GM19023 (cell line): ENCODE measurements at regions not wholly inside any gene's neighbourhood (a gene's known extent, or its start where the extent isn't known, plus 50 kb on each side); places are given as distances from the start of the nearest gene placed in this dataset.
"Not testable (repeated sequence)": the region's sequence is repeated elsewhere in the genome, so short reads cannot be mapped to it uniquely, and the experiment has no call there.

Experiments used
- ATAC-seq: cut with Tn5 transposase; IDR thresholded peaks from one replicate; pipeline ENCODE4 v1.9.1; 2021; ENCODE audit warnings: mild to moderate bottlenecking, moderate library complexity; ENCODE audit not compliant: unreplicated experiment

- ATAC-seq: no peak
These were observed 309.3 kb downstream of the C16orf95 start for GRCh38 chr16:87007907-87008306.

DNA sequence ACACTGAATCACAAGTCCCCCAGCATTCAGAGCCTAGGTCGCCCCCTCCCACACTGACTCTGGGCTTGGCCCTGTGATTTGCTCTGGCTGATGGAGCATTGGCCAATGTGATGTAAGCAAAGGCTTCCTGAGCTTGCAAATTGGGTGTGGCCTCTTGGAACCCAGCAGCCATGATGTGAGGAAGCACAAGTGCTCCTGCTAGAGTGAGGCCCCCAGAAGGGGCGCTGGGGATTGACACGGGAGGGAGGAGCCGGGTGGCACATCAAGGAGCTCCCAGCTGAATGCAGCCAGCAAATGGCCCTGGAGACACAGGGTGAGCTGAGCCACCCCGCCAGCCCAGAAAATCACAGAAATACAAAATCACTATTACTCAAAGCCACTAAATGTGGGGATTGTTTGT is 308.5 kb downstream of the C16orf95 start:
- no peak for ATAC-seq

- ATAC-seq: no peak
These were observed 303.9 kb downstream of the C16orf95 start for GRCh38 chr16:87012954-87013938.

DNA sequence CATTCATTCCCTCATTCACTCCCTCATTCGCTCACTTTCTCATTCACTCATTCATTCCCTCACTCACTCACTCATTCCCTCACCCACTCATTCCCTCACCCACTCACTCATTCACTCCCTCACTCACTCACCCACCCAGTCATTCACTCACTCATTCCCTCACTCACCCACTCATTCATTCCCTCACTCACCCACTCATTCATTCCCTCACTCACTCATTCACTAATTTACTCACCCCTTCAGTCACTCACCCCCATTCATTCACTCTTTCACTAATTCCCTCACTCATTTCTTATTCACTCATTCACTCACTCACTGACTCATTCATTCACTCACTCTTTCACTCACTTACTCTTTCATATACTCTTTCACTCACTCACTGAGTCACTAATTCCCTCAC is 303.1 kb downstream of the C16orf95 start:
- no peak for ATAC-seq

- no peak for ATAC-seq
These were observed 302.2 kb downstream of the C16orf95 start for GRCh38 chr16:87015021-87015420.

DNA sequence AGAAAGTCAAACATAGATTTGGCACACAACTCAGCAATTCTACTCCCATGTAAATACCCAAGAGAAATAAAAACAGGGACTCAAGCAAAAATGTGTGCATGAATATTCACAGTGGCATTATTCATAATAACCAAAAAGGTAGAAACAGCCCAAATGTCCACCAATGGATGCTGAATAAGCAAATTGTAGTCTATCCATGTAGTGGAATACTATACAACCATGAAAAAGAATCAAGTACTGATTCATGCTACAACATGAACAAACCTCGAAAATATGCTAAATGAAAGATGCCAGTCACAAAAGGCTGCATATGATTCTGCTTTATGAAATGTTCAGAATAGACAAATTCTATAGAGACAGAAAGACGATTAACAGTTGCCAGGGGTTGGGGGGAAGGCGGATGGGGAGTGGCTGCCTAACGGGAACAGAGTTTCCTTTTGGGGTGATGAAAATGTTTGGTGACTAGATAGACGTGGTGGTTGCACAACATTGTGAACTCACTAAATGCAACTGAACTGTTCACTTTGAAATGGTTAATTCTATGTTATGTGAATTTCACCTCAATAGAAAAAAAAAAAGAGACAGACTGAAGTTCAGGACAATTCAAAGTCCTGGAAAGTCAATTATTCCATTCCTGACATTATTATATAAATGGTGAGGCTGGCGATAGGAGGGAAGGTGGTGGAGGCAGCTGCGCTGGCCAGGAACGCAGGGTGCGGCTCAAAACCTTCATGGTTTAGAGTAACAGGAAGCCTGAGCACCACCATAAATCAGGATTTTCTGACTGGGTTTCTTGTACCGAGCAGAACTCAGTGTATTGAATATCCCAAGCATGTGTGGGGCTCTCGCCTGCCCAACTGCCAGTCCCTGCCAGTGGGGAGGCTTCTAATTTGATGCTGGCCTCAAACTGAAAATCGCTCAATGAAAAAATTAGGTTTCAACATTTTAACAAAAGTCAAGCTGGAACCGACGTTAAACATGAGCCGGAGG is 300.9 kb downstream of the C16orf95 start:
- ATAC-seq: no peak

GRCh38 chr16:87017371-87018012 is 299.7 kb downstream of the C16orf95 start:
- no peak for ATAC-seq

DNA sequence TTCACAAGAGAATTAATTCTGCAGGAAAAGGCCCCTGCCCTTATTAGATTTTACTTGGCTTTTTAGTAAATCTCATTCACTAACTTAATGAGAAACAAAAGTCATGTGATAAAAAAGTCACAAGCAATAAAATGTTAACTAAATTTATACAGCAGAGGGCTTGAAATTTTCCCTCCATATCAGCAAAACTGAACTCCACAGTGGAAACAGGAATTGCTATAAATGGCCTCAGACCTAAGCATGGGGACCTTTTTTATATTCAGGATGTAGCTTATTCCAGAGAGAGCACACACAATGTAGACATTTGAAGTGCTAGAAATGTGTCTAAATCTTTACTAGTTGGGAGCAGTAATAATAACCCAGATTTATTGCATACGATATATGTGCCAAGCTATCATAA is 291.5 kb downstream of the C16orf95 start:
- ATAC-seq: no peak

GRCh38 chr16:87027056-87027616 is 290.1 kb downstream of the C16orf95 start:
- no peak for ATAC-seq

DNA sequence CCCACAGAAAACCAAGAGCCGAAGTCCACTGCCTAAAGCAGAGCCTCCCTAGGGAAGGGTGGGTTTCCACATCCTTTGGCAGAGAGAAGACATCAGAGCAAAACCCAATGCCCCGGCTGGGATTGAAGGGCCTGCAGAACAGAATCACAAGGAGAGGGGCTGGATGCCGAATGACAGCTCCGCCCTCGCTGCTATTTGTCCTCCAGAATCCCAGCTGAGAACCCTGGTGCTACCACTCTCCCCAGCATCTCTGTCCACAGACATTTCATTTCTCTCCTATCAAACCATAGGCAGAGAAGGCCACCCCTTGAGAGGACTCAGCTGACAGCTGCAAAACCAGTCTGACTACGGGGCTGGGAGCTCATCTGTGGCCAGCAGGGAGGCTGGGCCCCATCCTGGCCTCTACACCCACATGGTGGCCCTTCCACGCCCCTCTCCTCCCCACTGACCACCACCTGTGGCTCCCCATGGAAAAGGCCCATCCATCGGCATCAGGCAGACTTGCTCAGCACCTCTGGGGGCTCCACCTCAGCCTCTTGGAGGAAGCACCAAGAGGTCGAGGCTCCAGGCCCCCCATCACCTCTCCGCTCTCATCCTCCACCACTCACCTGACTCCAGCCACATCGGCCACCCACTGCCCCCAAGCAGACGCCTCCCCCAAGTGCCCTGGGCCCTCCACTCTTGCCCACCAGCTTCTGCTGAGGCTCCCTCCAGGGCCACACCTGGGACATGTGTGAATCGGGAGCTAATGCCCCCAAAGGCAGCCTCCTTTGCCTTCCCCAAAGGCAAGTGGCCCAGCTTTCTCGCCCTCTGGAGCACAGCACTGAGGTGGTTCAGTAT is 288.5 kb downstream of the C16orf95 start:
- no peak for ATAC-seq

- ATAC-seq: no peak
These were observed 284.6 kb downstream of the C16orf95 start for GRCh38 chr16:87032554-87032953.

- no peak for ATAC-seq
These were observed 284.1 kb downstream of the C16orf95 start for GRCh38 chr16:87033021-87033471.

DNA sequence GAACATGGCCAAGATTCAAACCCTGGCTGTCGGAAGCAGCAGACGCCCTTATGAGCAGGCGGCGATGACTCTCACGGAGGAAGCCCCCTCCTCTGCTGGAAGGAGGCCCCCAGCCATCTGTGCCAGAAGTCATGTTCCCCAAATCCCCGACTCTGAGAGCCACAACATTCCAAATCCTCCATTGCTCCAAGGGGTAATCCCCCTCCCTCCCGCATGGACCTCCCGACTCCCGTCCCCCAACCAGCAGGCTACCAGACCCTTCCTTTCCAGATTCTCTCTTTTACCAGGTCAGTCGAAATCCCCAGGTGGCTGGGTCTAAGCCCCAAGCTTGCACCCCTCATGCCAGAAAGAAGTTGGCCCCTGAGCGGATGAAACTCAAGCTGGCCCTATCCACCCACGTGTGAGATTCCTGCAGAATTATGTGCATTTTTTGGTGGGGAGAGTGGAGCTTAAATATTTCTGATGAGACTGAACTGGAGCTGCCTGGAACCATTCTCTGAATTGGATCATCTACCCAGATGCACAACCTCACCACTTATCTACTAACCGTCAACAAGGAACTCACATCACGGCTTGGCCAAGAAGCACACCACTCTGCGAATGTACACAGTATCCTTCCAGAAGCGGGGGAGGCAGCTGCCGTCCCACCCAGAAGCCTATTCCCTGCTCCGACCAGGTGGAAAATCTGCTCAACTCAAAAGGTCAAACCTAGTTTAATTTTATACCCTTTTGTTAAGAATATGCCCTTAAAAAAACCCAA is 283.5 kb downstream of the C16orf95 start:
- ATAC-seq: no peak

DNA sequence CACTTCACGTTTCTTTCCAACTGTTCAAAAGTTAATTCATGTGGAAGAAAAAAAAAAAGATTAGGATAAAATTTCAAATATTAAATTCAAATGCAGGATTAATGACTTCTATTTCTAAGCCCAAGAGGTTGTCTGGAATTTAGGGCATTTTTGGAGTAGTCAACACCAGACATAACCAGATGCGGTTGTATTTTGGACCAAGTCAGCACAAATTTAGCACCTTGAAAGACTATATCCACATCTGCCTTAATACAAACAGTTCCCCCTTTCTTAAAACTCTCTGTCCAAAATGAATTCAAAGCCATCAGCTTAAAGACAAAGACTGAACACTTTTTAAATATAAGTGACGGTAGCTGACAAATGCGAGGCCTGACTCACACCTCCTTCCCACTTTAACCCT is 282.9 kb downstream of the C16orf95 start:
- ATAC-seq: no peak

DNA sequence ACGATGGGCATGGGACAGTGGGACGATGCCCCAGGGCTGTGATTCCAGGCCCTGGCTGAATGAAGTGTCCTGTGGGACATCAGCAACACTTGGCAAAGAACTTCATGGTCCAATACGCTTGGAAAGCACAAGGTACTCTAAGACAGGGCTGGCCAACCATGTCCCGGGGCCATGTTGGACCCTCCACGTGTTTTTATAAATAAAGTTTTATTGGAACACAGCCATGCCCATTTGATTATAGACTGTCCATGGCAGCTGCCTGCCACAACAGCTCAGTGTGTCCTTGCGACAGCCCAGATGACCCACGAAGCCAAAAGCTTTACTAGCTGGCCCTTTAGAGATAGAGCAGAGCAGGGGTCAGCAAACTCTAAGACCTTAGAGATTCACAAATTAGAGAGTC is 282.1 kb downstream of the C16orf95 start:
- ATAC-seq: no peak

GRCh38 chr16:87037012-87037411 is 280.2 kb downstream of the C16orf95 start:
- ATAC-seq: no peak

GRCh38 chr16:87038528-87038927 is 278.7 kb downstream of the C16orf95 start:
- not testable (repeated sequence) for ATAC-seq

GRCh38 chr16:87040169-87041117 is 276.7 kb downstream of the C16orf95 start:
- ATAC-seq: no peak
